Peyer's patch (tissue), 4 donors: ENCODE measurements at regions not wholly inside any gene's neighbourhood (a gene's known extent, or its start where the extent isn't known, plus 50 kb on each side); places are given as distances from the start of the nearest gene placed in this dataset.

Source experiments
- CTCF ChIP-seq, 6 experiments: fragments of 450-650 bp in 4 of 6; fragments of 200-600 bp in 2 of 6; sonication (generic) in 1 of 6; IDR thresholded peaks; one replicate each; pipeline ENCODE4 v1.5.1; 2017 to 2019; ENCODE audit warnings: antibody characterized with exemption in 6 of 6, mild to moderate bottlenecking in 3 of 6, moderate library complexity in 1 of 6
- POLR2A ChIP-seq, 2 donors: fragments of 450-650 bp; IDR thresholded peaks; one replicate each; pipeline ENCODE4 v1.5.1; 2017; ENCODE audit warnings: antibody characterized with exemption in 2 of 2, mild to moderate bottlenecking in 2 of 2, moderate library complexity in 2 of 2

GRCh38 chr3:65004306-65004705, 316.5 kb upstream of the ADAMTS9 start:
- TF ChIP-seq POLR2A (IDR thresholded peaks at IDR 0.05): no peak
- TF ChIP-seq CTCF (IDR thresholded peaks at IDR 0.05): no peak
